Esophagus muscularis mucosa (tissue), 4 donors: ENCODE measurements at regions not wholly inside any gene's neighbourhood (a gene's known extent, or its start where the extent isn't known, plus 50 kb on each side); places are given as distances from the start of the nearest gene placed in this dataset.

Experiments used
- DNase-seq: peaks from one replicate; pipeline ENCODE4 v3.0.0-alpha.2; 2017; ENCODE audit errors: extremely low spot score
- H3K27ac ChIP-seq, 4 donors: fragments of 200-600 bp; sonication (generic); replicated peaks in 1 of 4; 1 replicate in 3 of 4; 2 replicates in 1 of 4; pipeline ENCODE4 v1.5.1; 2016 to 2019; ENCODE audit warnings: mild to moderate bottlenecking in 1 of 4
- H3K27me3 ChIP-seq, 4 donors: fragments of 200-600 bp; sonication (generic); one replicate each; pipeline versions ENCODE4 v1.5.1 to v1.6.0; 2016 to 2019
- H3K36me3 ChIP-seq, 4 donors: fragments of 200-600 bp; sonication (generic); one replicate each; pipeline ENCODE4 v1.5.1; 2016 to 2019
- H3K4me1 ChIP-seq, 4 donors: fragments of 200-600 bp; sonication (generic); one replicate each; pipeline ENCODE4 v1.5.1; 2016 to 2019
- H3K4me3 ChIP-seq, 4 donors: fragments of 200-600 bp; sonication (generic); 1 replicate in 2 of 4; 2 replicates in 2 of 4; pipeline ENCODE4 v1.5.1; 2016 to 2019; ENCODE audit warnings: mild to moderate bottlenecking in 4 of 4, moderate library complexity in 1 of 4
- H3K9me3 ChIP-seq, 4 donors: fragments of 200-600 bp; sonication (generic); 1 replicate in 3 of 4; 2 replicates in 1 of 4; pipeline ENCODE4 v1.5.1; 2016 to 2019
- CTCF ChIP-seq, 3 experiments: fragments of 200-600 bp in 2 of 3; fragments of 450-650 bp in 1 of 3; sonication (generic) in 2 of 3; IDR thresholded peaks; one replicate each; pipeline ENCODE4 v1.5.1; 2017 to 2019; ENCODE audit warnings: antibody characterized with exemption in 3 of 3, mild to moderate bottlenecking in 2 of 3, moderate library complexity in 1 of 3
- EP300 ChIP-seq: sonication (generic); formaldehyde crosslinking; IDR thresholded peaks from one replicate; pipeline ENCODE4 v1.6.1; 2017; ENCODE audit warnings: antibody characterized with exemption
- POLR2A ChIP-seq: fragments of 450-650 bp; IDR thresholded peaks from one replicate; pipeline ENCODE4 v1.6.1; 2017; ENCODE audit warnings: antibody characterized with exemption, moderate library complexity, mild to moderate bottlenecking, low read depth
- POLR2AphosphoS5 ChIP-seq, 2 donors: sonication (generic); formaldehyde crosslinking; IDR thresholded peaks; one replicate each; pipeline ENCODE4 v1.6.1; 2017; ENCODE audit warnings: antibody characterized with exemption in 2 of 2
- WGBS: methylation state at CpG from one replicate; pipeline ENCODE4 v1.1.5; 2018; 5-methylcytosine and 5-hydroxymethylcytosine counted together
- intact Hi-C: fragments of 100-400 bp; cut with DNase I; formaldehyde crosslinking; loops from one replicate; pipeline ENCODE4 v1.15.1; 2023

GRCh38 chr10:129273860-129274259, 193.2 kb upstream of the MGMT start:
- Histone ChIP-seq H3K4me3 (no peak overlapping the region), H3K27me3 (peaks cover 0 to 10% (median 0%) of the 10 kb centered on the region in 4 donors), H3K27ac (no peak overlapping the region), H3K36me3 (no peaks in the 10 kb centered on the region), H3K9me3 (no peaks in the 10 kb centered on the region), H3K4me1 (no peaks in the 10 kb centered on the region)
- 82% methylated on average over 7 of the region's 7 CpGs for WGBS
- no peak for TF ChIP-seq POLR2A
- intact Hi-C loops = no loop called here
- DNase-seq = no peak

GRCh38 chr10:129274748-129275474, 192.1 kb upstream of the MGMT start:
- WGBS = 72% methylated on average over 10 of the region's 10 CpGs
- H3K4me1 ChIP-seq = peaks cover 0 to 9% (median 0%) of the 10 kb centered on the region in 4 donors
- intact Hi-C loops = no loop called here

DNA sequence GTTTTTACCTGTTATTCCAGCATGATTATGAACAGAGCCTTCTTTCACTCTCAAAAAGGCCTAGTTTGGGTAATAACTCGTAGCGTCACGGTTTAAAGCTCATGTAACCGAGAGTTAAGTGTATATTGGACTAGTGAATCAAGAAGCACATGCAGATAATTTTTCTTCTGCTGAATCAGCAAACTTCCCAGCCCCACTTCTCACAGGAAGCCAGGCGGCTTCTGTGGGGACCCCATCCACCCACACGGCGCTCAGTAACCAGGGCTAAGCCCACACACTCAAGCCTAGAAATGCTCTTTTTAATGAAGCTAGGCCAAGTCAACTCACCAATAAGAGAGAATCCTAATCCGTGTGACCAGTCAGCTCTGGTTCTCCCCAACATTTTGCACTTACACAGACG, 191.2 kb upstream of the MGMT start:
- no peak for TF ChIP-seq POLR2A
- TF ChIP-seq EP300 = no peak
- no peak for TF ChIP-seq POLR2AphosphoS5 (IDR thresholded peaks at IDR 0.05)
- no peak for TF ChIP-seq CTCF (IDR thresholded peaks at IDR 0.05)
- Histone ChIP-seq H3K27ac (no peak overlapping the region), H3K36me3 (no peaks in the 10 kb centered on the region), H3K4me1 (peaks cover 0 to 9% (median 0%) of the 10 kb centered on the region in 4 donors), H3K27me3 (peaks cover 0 to 10% (median 0%) of the 10 kb centered on the region in 4 donors), H3K9me3 (no peaks in the 10 kb centered on the region), H3K4me3 (no peak overlapping the region)
- intact Hi-C loops = no loop called here
- DNase-seq = no peak
- WGBS = 86% methylated on average over 9 of the region's 9 CpGs

More at GRCh38 chr10:129274748-129275474, 192.1 kb upstream of the MGMT start:
- no peak for DNase-seq
- H3K9me3 ChIP-seq = no peaks in the 10 kb centered on the region
- TF ChIP-seq CTCF (IDR thresholded peaks at IDR 0.05) = no peak
- TF ChIP-seq POLR2A = no peak
- TF ChIP-seq EP300 = no peak
- TF ChIP-seq POLR2AphosphoS5 (IDR thresholded peaks at IDR 0.05) = no peak
- no peaks in the 10 kb centered on the region for H3K36me3 ChIP-seq
- H3K27ac ChIP-seq = no peak overlapping the region
- peaks cover 0 to 10% (median 0%) of the 10 kb centered on the region in 4 donors for H3K27me3 ChIP-seq
- no peak overlapping the region for H3K4me3 ChIP-seq

DNA sequence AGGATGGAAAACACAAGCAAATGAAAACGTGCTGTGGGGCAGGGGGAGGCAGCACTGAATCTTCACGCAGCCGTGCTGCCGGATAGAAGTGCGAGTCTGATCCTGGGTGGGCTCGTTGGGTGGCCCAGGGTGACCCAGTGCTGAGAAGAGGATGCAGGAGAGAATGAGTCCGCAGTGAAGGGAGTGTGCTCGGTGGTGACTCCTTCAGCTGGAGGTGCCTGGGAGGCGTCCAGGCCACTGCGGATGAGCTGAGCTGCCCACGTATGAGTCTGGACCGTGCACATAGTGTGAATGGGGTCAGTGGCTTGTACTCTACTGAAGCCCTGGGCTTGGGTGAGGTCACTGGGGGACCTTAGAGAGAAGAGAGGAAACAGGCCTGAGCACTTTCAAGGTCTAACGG, 190.0 kb upstream of the MGMT start:
- H3K36me3 ChIP-seq = no peaks in the 10 kb centered on the region
- peaks cover 0 to 14% (median 0%) of the 10 kb centered on the region in 4 donors for H3K27me3 ChIP-seq
- H3K9me3 ChIP-seq = no peaks in the 10 kb centered on the region
- no peak for TF ChIP-seq POLR2A
- TF ChIP-seq POLR2AphosphoS5 (IDR thresholded peaks at IDR 0.05) = no peak
- no peak for TF ChIP-seq EP300
- no peak for TF ChIP-seq CTCF (IDR thresholded peaks at IDR 0.05)
- intact Hi-C loops = no loop called here
- no peak for DNase-seq
- peaks cover 0 to 9% (median 0%) of the 10 kb centered on the region in 4 donors for H3K4me1 ChIP-seq
- H3K4me3 ChIP-seq = no peak overlapping the region
- no peak overlapping the region for H3K27ac ChIP-seq
- 89% methylated on average over 13 of the region's 13 CpGs for WGBS

- Histone ChIP-seq H3K27ac (no peak overlapping the region), H3K27me3 (peaks cover 0 to 12% (median 0%) of the 10 kb centered on the region in 4 donors), H3K4me3 (no peak overlapping the region), H3K9me3 (no peaks in the 10 kb centered on the region), H3K4me1 (peaks cover 0 to 9% (median 0%) of the 10 kb centered on the region in 4 donors), H3K36me3 (no peaks in the 10 kb centered on the region)
- TF ChIP-seq POLR2AphosphoS5 (IDR thresholded peaks at IDR 0.05) = no peak
- TF ChIP-seq POLR2A = no peak
- no peak for TF ChIP-seq CTCF (IDR thresholded peaks at IDR 0.05)
- no peak for TF ChIP-seq EP300
- WGBS = 89% methylated on average over 16 of the region's 16 CpGs
- no peak for DNase-seq
- intact Hi-C loops = no loop called here
These were observed 189.2 kb upstream of the MGMT start for GRCh38 chr10:129277841-129278240.
